HL-60 (cell line): ENCODE measurements at regions not wholly inside any gene's neighbourhood (a gene's known extent, or its start where the extent isn't known, plus 50 kb on each side); places are given as distances from the start of the nearest gene placed in this dataset.

Experiments used
- CTCF ChIP-seq: IDR thresholded peaks from one replicate; pipeline ENCODE4 v1.5.1; 2011; ENCODE audit warnings: low read length, control low read depth, inconsistent platforms; ENCODE audit not compliant: insufficient read depth
- GABPA ChIP-seq: IDR thresholded peaks from 2 replicates; pipeline ENCODE4 v1.6.1; 2012; ENCODE audit warnings: low read depth
- POLR2AphosphoS5 ChIP-seq: IDR thresholded peaks from 2 replicates; pipeline ENCODE4 v1.6.1; 2012; ENCODE audit warnings: low read depth
- REST ChIP-seq: IDR thresholded peaks from 2 replicates; pipeline ENCODE4 v1.6.1; 2012; ENCODE audit warnings: low read depth; ENCODE audit not compliant: insufficient replicate concordance

GRCh38 chr16:73171380-73171779 is 123.5 kb upstream of the ZFHX3 start:
- TF ChIP-seq CTCF, result no peak
- TF ChIP-seq POLR2AphosphoS5, result no peak
- no peak for TF ChIP-seq GABPA
- no peak for TF ChIP-seq REST
